GM18870 (cell line): ENCODE measurements at regions not wholly inside any gene's neighbourhood (a gene's known extent, or its start where the extent isn't known, plus 50 kb on each side); places are given as distances from the start of the nearest gene placed in this dataset.

ENCODE experiments used
- ATAC-seq: cut with Tn5 transposase; IDR thresholded peaks from one replicate; pipeline ENCODE4 v1.9.1; 2021; ENCODE audit warnings: moderate library complexity; ENCODE audit not compliant: unreplicated experiment

GRCh38 chr2:137729305-137729704 is 235.0 kb upstream of the HNMT start:
- no peak for ATAC-seq

- no peak for ATAC-seq
Measured at GRCh38 chr2:137737559-137737958, 226.7 kb upstream of the HNMT start.

GRCh38 chr2:137741784-137742362 is 222.4 kb upstream of the HNMT start:
- no peak for ATAC-seq

- no peak for ATAC-seq
Measured at GRCh38 chr2:137747509-137747908, 216.8 kb upstream of the HNMT start.

- ATAC-seq: no peak
Measured at GRCh38 chr2:137748533-137748932, 215.7 kb upstream of the HNMT start.

GRCh38 chr2:137764646-137765045 is 199.6 kb upstream of the HNMT start:
- no peak for ATAC-seq

GRCh38 chr2:137769406-137769805 is 194.9 kb upstream of the HNMT start:
- no peak for ATAC-seq

GRCh38 chr2:137770166-137770565 is 194.1 kb upstream of the HNMT start:
- no peak for ATAC-seq

- peak; percentile 65 for ATAC-seq
Measured at GRCh38 chr2:137771064-137771463, 193.2 kb upstream of the HNMT start.

- ATAC-seq: no peak
Measured at GRCh38 chr2:137772451-137772850, 191.8 kb upstream of the HNMT start.

- no peak for ATAC-seq
Measured at GRCh38 chr2:137775529-137775928, 188.7 kb upstream of the HNMT start.

- ATAC-seq: no peak
Measured at GRCh38 chr2:137776697-137777096, 187.6 kb upstream of the HNMT start.

- ATAC-seq: peak; percentile 84
Measured at GRCh38 chr2:137797641-137798040, 166.6 kb upstream of the HNMT start.

- no peak for ATAC-seq
Measured at GRCh38 chr2:137799600-137799999, 164.7 kb upstream of the HNMT start.

- no peak for ATAC-seq
Measured at GRCh38 chr2:137800386-137800785, 163.9 kb upstream of the HNMT start.

- ATAC-seq: no peak
Measured at GRCh38 chr2:137801228-137801627, 163.0 kb upstream of the HNMT start.

GRCh38 chr2:137802038-137802437 is 162.2 kb upstream of the HNMT start:
- no peak for ATAC-seq

- ATAC-seq: no peak
Measured at GRCh38 chr2:137806068-137806805, 158.0 kb upstream of the HNMT start.

- ATAC-seq: no peak
Measured at GRCh38 chr2:137809252-137809651, 155.0 kb upstream of the HNMT start.

GRCh38 chr2:137809837-137810236 is 154.4 kb upstream of the HNMT start:
- no peak for ATAC-seq

GRCh38 chr2:137812517-137812916 is 151.8 kb upstream of the HNMT start:
- no peak for ATAC-seq

- no peak for ATAC-seq
Measured at GRCh38 chr2:137813176-137813575, 151.1 kb upstream of the HNMT start.

- no peak for ATAC-seq
Measured at GRCh38 chr2:137817058-137817457, 147.2 kb upstream of the HNMT start.
